Keratinocyte (primary cell): ENCODE measurements at regions not wholly inside any gene's neighbourhood (a gene's known extent, or its start where the extent isn't known, plus 50 kb on each side); places are given as distances from the start of the nearest gene placed in this dataset.
"Not testable (repeated sequence)": the region's sequence is repeated elsewhere in the genome, so short reads cannot be mapped to it uniquely, and the experiment has no call there.

Experiments
- DNase-seq: peaks from one replicate; pipeline ENCODE4 v3.0.0-alpha.2; 2011; ENCODE audit warnings: low read depth, missing footprints, low spot score
- FAIRE-seq: peaks from 2 replicates; lab custom pipeline; 2011; peaks lifted over from hg19 to GRCh38; lab: Jason Lieb, UNC
- H2AFZ ChIP-seq: 2 replicates; pipeline ENCODE4 v1.6.0; 2012; ENCODE audit warnings: low read length, control low read depth, inconsistent platforms; ENCODE audit not compliant: control insufficient read depth
- H3K27ac ChIP-seq: 2 replicates; pipeline ENCODE4 v1.5.1; 2011; ENCODE audit warnings: low read length; ENCODE audit not compliant: control insufficient read depth, insufficient read depth
- H3K27me3 ChIP-seq: 3 replicates; pipeline ENCODE4 v1.6.0; 2011; ENCODE audit warnings: low read length; ENCODE audit not compliant: control insufficient read depth, insufficient read depth; ENCODE audit errors: extremely low read depth
- H3K36me3 ChIP-seq, 2 experiments: 2 replicates in 1 of 2; 3 replicates in 1 of 2; pipeline ENCODE4 v1.5.1; 2011; ENCODE audit warnings: low read length in 2 of 2, mild to moderate bottlenecking in 1 of 2; ENCODE audit not compliant: control insufficient read depth in 2 of 2, insufficient read depth in 2 of 2; ENCODE audit errors: extremely low read depth in 1 of 2
- H3K4me1 ChIP-seq: 3 replicates; pipeline ENCODE4 v1.5.1; 2011; ENCODE audit warnings: low read length; ENCODE audit not compliant: control insufficient read depth, insufficient read depth; ENCODE audit errors: extremely low read depth
- H3K4me2 ChIP-seq: 3 replicates; pipeline ENCODE4 v1.6.0; 2011; ENCODE audit warnings: low read depth, low read length; ENCODE audit not compliant: control insufficient read depth, insufficient read depth; ENCODE audit errors: extremely low read depth
- H3K4me3 ChIP-seq, 3 experiments: fragments of 200-600 bp in 1 of 3; sonication (generic) in 1 of 3; 2 replicates in 2 of 3; 3 replicates in 1 of 3; pipeline ENCODE4 v1.5.1; 2011 to 2016; ENCODE audit warnings: low read length in 3 of 3, mild to moderate bottlenecking in 3 of 3, control low read depth in 2 of 3, inconsistent platforms in 1 of 3, low read depth in 1 of 3, mixed read lengths in 1 of 3, mixed run types in 1 of 3, moderate library complexity in 1 of 3; ENCODE audit not compliant: control insufficient read depth in 2 of 3, insufficient read depth in 2 of 3; ENCODE audit errors: extremely low read depth in 1 of 3
- H3K79me2 ChIP-seq: 2 replicates; pipeline ENCODE4 v1.6.0; 2012; ENCODE audit warnings: low read length; ENCODE audit not compliant: control insufficient read depth, insufficient read depth
- H3K9ac ChIP-seq: 3 replicates; pipeline ENCODE4 v1.6.0; 2011; ENCODE audit warnings: low read length; ENCODE audit not compliant: control insufficient read depth, insufficient read depth; ENCODE audit errors: extremely low read depth
- H3K9me1 ChIP-seq: 3 replicates; pipeline ENCODE4 v1.6.0; 2011; ENCODE audit warnings: low read length; ENCODE audit not compliant: control insufficient read depth, insufficient read depth; ENCODE audit errors: extremely low read depth
- H3K9me3 ChIP-seq: 2 replicates; pipeline ENCODE4 v1.5.1; 2012; ENCODE audit warnings: low read depth, low read length; ENCODE audit not compliant: control insufficient read depth
- H4K20me1 ChIP-seq: 3 replicates; pipeline ENCODE4 v1.6.0; 2011; ENCODE audit warnings: low read length; ENCODE audit not compliant: control insufficient read depth, insufficient read depth; ENCODE audit errors: extremely low read depth
- EZH2 ChIP-seq: IDR thresholded peaks from one replicate; pipeline ENCODE4 v1.6.1; 2012; ENCODE audit warnings: inconsistent platforms, mild to moderate bottlenecking, low read length, moderate library complexity
- dilution Hi-C: fragments of 300-500 bp; cut with MboI; formaldehyde crosslinking; loops from one replicate; pipeline ENCODE4 v1.7.0; 2020; ENCODE audit warnings: low sequenced_read_pairs; ENCODE audit not compliant: extremely low pct_ligation_motif_present
- TF ChIP-seq, protein P1 (sequence below), 3 experiments: IDR thresholded peaks in 1 of 3; conservative IDR thresholded peaks in 1 of 3; optimal IDR thresholded peaks in 1 of 3; 2 replicates in 2 of 3; 3 replicates in 1 of 3; pipeline versions ENCODE3 to v1.5.1; 2011; ENCODE audit warnings: low read length in 3 of 3, mild to moderate bottlenecking in 3 of 3, moderate library complexity in 2 of 3, control low read depth in 1 of 3, inconsistent platforms in 1 of 3; ENCODE audit not compliant: insufficient read depth in 2 of 3; ENCODE audit errors: extremely low read depth in 1 of 3

DNA sequence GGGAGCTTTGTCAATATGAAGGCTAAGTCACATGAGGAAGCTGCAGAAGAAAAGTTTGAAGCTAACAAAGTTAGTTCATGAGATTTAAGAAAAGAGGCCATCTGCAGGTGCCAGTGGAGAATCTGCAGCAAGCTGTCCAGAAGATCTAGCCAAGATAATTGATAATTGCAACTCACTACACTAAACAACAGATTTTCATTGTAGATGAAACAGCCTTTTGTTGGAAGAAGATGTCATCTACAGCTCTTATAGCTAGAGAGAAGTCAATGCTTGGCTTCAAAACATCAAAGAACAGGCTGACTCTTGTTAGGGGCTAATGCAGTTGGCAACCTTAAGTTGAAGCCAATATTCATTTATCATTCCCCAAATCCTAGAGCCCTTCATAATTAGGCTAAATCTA, 83.7 kb downstream of the RIN2 start:
- DNase-seq (no peak), FAIRE-seq (no peak)
- dilution Hi-C loops: no loop called here
- no peak overlapping the region for H3K4me2 ChIP-seq
- no peaks in the 10 kb centered on the region for H3K79me2 ChIP-seq
- H4K20me1 ChIP-seq: no peaks in the 10 kb centered on the region
- H3K27me3 ChIP-seq: no peaks in the 10 kb centered on the region
- no peaks in the 10 kb centered on the region for H3K9me3 ChIP-seq
- no peak overlapping the region for H3K9ac ChIP-seq
- TF ChIP-seq, protein P1, sequence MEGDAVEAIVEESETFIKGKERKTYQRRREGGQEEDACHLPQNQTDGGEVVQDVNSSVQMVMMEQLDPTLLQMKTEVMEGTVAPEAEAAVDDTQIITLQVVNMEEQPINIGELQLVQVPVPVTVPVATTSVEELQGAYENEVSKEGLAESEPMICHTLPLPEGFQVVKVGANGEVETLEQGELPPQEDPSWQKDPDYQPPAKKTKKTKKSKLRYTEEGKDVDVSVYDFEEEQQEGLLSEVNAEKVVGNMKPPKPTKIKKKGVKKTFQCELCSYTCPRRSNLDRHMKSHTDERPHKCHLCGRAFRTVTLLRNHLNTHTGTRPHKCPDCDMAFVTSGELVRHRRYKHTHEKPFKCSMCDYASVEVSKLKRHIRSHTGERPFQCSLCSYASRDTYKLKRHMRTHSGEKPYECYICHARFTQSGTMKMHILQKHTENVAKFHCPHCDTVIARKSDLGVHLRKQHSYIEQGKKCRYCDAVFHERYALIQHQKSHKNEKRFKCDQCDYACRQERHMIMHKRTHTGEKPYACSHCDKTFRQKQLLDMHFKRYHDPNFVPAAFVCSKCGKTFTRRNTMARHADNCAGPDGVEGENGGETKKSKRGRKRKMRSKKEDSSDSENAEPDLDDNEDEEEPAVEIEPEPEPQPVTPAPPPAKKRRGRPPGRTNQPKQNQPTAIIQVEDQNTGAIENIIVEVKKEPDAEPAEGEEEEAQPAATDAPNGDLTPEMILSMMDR (optimal IDR thresholded peaks at IDR 0.05 in 1 of 3, IDR thresholded peaks at IDR 0.05 in 1 of 3, conservative IDR thresholded peaks at IDR 0.05 in 1 of 3; ENCODE audit: extremely low read depth in 1 of 3, insufficient read depth in 2 of 3, low read length in 3 of 3): no peak
- no peak for TF ChIP-seq EZH2
- H3K4me3 ChIP-seq: no peak overlapping the region
- H3K36me3 ChIP-seq: no peaks in the 10 kb centered on the region
- H3K4me1 ChIP-seq: peaks cover 15% of the 10 kb centered on the region
- no peaks in the 10 kb centered on the region for H3K9me1 ChIP-seq
- no peak overlapping the region for H2AFZ ChIP-seq
- H3K27ac ChIP-seq: no peak overlapping the region

DNA sequence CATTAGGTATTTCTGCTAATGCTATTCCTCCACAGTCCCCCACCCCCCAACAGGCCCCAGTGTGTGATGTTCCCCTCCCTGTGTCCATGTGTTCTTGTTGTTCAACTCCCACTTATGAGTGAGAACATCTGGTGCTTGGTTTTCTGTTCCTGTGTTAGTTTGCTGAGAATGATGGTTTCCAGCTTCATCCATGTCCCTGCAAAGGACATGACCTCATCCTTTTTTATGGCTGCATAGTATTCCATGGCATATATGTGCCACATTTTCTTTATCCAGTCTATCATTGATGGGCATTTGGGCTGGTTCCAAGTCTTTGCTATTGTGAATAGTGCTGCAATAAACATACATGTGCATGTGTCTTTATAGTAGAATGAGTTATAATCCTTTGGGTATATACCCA, 86.8 kb downstream of the RIN2 start:
- dilution Hi-C loops, FAIRE-seq, H4K20me1 ChIP-seq, H3K79me2 ChIP-seq, H2AFZ ChIP-seq, H3K27me3 ChIP-seq, H3K9ac ChIP-seq, H3K4me1 ChIP-seq, H3K9me1 ChIP-seq, H3K4me3 ChIP-seq, DNase-seq, H3K27ac ChIP-seq, H3K36me3 ChIP-seq, H3K4me2 ChIP-seq, H3K9me3 ChIP-seq: not testable (repeated sequence)

DNA sequence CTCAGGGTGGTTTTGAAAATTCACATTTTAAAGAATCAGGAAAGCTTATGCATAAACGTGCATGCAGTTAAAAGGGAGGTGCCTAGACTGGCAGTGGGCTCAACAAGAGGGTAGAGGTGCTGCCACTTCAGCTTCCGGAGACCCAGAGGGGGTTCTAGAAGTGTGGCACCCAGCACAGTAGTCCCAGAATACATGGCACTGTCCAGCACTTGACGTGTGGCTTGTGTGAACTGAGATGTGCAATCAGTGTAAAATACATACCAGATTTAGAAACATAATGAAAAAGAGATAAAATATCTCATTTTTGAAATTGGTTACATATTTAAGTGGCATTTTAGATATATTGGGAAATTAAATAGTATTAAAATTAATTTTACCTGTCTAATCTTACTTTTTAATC, 89.3 kb downstream of the RIN2 start:
- no peak for FAIRE-seq
- TF ChIP-seq EZH2: no peak
- TF ChIP-seq, protein P1 (optimal IDR thresholded peaks at IDR 0.05 in 1 of 3, IDR thresholded peaks at IDR 0.05 in 1 of 3, conservative IDR thresholded peaks at IDR 0.05 in 1 of 3; ENCODE audit: extremely low read depth in 1 of 3, insufficient read depth in 2 of 3, low read length in 3 of 3): no peak

More for the DNA sequence above, 89.3 kb downstream of the RIN2 start:
- Histone ChIP-seq H3K4me2 (no peak overlapping the region), H3K4me3 (no peak overlapping the region), H3K4me1 (no peaks in the 10 kb centered on the region), H3K36me3 (no peaks in the 10 kb centered on the region), H3K79me2 (no peaks in the 10 kb centered on the region), H3K9me3 (no peaks in the 10 kb centered on the region), H3K9me1 (no peaks in the 10 kb centered on the region), H3K27ac (no peak overlapping the region), H2AFZ (no peak overlapping the region), H4K20me1 (no peaks in the 10 kb centered on the region), H3K27me3 (no peaks in the 10 kb centered on the region), H3K9ac (no peak overlapping the region)
- no peak for DNase-seq
- dilution Hi-C loops: no loop called here
